MM.1S (cell line): ENCODE measurements at regions not wholly inside any gene's neighbourhood (a gene's known extent, or its start where the extent isn't known, plus 50 kb on each side); places are given as distances from the start of the nearest gene placed in this dataset.

Source experiments
- CTCF ChIP-seq: fragments of 300-600 bp; sonication (generic); IDR thresholded peaks from 2 replicates; pipeline ENCODE4 v1.5.1; 2016; ENCODE audit warnings: antibody characterized with exemption, low read length, mixed read lengths
- EZH2 ChIP-seq: fragments of 300-600 bp; sonication (generic); optimal IDR thresholded peaks from 2 replicates; pipeline ENCODE3; 2017; ENCODE audit warnings: low read depth, mild to moderate bottlenecking, antibody characterized with exemption, low read length, mixed read lengths

GRCh38 chr7:4607311-4607729, 74.8 kb upstream of the FOXK1 start:
- TF ChIP-seq EZH2 (no peak), CTCF (no peak)
